Activated effector memory CD4-positive, alpha-beta T cell treated with Interleukin-2 at 50 U/mL for 16 hours (primary cell): ENCODE measurements at regions not wholly inside any gene's neighbourhood (a gene's known extent, or its start where the extent isn't known, plus 50 kb on each side); places are given as distances from the start of the nearest gene placed in this dataset.

Experiments used
- DNase-seq: peaks from one replicate; pipeline ENCODE4 v3.0.0-alpha.2; 2020

DNA sequence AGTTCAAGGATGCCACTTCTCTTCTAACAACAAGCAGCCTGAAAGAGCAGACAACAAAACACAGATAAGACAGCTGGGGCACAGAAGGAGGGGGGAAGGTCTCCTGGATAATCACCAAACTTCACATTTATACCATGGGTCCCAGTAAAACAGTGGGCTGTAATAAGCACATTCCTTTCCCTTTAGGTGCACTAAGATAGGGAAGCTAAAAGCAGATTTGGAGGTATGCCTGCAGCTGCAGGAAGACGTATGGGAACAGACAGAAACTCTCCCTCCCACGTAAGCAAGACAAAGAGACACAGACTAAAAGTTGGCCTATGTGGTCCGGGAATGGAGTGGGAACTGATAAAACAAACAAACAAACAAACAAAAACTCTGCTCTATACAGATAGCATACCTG is 612.1 kb downstream of the MRPL39 start:
- DNase-seq, result no peak

DNA sequence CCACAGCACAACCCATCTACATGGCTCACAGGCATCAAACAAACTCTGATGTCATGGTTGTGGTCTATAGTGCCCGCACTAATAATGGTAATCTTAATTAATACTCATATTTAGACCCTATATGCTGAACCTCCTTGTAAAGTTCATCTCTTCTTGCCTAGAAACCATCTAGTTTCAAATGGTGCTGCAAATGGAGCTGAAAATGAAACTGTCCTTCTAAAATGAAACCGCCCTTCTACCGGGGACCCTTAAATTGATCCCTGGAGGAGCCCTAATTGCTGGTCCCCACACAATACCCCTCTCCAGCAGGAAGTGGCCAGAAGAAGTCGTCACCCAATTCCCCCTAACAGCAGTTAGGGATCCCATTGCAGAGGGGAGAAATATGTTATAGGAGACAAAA is 612.6 kb downstream of the MRPL39 start:
- DNase-seq, result no peak

DNA sequence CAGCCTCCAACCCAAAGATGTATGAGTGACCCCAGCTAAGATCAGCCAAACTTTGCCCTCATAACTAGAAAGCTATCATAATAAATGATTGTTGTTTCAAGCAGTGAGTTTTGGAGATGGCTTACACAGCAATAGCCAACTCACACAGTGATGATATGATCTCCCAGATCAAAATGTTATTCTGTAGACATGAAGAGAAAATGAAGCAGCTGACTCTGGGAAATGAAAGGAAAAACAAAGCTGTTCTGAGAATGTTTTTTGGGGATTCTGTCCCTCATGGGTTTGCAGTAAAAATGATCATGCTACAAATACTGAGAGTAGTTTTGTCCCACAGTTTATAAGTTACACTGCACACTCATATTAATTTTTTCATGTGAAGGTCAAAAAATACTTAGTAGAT is 617.8 kb downstream of the MRPL39 start:
- no peak for DNase-seq

DNA sequence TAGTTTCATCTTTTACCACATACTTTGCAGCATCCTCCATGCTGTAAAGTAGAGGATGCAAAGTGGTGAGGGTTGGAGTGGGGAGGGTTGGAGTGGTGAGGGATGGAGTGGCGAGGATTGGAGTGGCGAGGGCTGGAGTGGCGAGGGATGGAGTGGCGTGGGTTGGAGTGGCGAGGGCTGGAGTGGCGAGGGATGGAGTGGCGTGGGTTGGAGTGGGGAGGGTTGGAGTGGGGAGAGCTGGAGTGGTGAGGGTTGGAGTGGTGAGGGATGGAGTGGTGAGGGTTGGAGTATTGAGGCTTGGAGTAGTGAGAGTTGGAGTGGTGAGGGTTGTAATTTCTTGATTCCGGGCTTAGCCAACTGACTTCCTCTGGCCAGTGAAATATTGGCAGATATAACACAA is 618.3 kb downstream of the MRPL39 start:
- DNase-seq, result no peak

DNA sequence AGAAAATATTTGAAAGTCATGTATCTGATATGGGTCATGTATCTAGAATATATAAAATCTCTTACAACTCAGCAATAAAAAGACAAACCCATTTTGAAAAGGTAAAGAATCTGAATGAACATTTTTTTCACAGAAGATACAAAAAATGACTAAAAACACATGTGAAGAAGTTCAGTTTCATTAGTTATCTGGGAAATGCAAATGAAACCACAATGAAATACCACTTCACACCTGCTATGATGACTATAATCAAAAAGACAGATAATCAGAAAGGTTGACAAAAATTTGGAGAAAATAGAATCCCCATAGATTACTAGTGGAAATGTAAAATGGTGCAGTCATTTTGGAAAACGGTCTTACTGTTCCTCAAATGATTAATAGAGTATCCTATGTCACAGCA is 631.0 kb downstream of the MRPL39 start:
- no peak for DNase-seq

DNA sequence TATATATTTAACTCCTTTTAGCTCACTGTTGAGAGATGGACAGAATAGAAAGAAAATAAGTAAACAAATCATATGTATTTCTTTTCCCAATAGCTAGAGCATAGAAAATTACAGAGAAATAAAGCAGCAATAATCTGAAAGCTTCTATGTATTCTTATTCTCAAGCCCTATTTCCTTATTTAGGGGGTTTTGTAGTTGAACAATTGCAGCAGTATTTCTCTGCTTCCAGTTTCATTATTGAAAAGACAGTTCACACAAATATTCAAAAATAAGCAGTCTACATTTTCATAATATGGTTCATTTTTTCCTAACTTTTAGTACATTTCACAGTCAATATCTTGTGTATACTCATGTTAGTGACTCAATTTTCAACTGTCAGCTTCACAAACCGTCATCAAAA is 638.2 kb downstream of the MRPL39 start:
- DNase-seq, result no peak

DNA sequence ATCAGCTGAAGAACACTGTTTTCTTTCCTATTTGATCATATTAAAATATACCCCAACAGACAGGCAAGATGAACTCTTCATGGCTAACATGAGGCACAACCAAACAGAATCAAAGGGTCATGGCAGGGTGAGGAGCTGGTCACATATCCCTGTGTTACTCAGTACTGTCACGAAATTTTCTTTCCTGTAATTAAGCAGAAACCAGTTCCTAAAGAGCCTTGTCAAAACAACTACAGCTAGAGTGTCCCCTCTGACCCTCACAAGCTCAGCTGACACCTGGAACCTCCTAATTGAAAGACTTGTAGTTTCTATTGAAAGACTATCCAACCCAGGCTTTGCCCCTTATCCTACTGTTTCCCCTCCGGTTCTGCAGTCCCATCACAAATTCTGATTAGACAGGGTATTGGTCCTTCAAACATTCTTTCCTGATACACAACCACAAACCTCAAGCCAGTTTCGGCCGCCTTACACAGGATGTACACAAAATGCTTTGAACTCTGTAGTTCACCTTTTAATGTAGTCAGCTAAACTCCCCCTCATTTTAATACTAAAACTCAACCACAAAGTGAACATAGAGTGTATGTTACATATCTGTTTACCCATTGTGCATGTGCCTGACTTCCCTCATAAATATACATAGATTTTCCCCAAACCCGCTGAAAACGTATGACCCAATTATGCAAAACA is 651.9 kb downstream of the MRPL39 start:
- DNase-seq, result no peak

DNA sequence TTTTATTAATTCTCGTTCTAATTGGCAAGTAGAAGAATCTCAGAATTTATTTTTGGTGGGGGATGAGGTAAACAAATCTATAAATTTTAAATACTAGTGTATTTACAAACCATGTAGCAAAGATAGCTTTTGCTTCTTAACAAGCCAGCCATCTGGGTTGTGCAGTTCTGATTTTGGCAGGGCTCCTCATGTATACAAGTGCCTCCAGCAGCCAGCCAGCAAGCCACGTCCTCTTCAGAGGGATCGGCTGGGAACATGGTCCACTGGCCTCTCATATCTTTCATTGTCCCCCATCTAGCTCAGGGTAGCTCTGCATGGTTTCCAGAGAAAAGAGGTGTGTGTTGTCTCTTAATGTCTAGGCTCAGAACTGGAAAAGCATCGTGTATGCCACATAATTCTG is 659.1 kb downstream of the MRPL39 start:
- no peak for DNase-seq

DNA sequence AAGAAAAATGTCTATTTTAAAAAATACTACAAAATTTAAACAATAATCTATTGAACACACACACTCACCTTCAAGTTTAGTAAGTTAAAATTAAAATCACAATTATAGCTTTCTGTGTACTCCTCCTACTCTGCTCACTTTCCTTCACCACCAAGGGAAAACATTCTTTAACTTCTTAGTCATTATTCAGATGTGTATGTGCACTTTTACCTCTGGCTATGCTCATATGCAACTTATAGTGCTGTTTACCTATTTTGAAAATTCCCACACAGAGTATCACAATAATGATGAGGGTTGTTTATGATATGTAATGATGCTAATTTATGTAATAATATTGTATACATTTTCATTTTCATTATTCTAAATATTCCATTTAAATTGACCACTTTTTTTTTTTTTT is 661.4 kb downstream of the MRPL39 start:
- DNase-seq, result no peak

DNA sequence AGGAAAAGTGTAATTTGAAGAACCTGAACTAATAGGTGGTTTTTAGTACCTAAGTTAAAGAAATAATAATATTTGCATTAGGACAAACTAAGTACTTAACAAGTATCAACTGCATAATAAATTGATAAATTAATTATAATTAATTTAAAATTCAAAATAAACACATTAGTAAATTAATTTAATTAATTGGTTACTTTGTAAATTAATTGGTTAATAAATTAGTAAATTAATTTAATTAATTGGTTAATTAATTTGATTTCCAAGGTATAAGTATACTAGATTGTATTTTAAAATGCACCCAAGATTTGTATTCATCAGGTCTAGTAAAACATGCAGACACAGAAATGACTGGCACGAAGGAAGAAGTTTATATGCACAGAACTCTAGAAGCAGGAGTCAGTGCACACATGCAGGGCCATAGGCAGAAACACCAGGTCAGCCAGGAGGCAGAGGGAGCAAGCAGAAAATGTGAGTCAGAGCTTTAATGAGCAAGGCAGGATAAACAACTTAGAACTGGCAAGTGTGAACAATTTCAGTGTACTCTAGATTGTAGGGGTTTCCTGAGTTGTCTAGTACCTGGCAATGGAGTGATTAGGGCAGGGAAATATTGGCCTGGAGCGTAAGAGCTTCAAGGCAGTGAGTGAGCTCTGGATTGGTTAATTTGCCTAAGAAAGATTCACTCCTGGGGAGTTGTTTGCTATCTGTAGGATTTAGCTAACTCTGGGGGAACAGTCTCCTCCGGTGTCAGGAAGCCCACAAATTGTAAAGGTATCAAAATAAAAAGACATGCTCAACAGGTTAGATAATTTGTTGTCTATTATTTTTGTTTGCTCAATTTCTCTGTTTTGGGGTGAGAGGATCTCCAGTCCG is 665.7 kb downstream of the MRPL39 start:
- DNase-seq, result no peak

DNA sequence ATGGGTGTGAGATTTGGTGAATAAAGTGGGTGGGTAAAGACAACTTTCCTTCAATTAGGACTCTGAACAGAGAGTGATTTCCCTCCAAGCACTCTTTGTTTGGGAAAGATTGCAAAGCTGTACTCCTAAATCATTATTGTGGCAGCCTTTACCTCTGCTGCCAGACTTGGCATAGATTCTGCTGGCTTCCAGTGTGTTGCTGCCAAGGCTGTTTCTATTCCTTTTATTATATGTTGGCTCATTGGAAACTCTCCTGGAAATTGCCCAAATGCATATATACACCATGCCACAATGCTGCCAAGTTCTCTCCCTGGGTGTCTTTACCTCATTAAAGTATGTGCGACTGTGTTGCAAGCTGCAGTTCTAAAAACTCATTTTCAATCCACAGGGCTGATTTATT is 668.0 kb downstream of the MRPL39 start:
- no peak for DNase-seq

DNA sequence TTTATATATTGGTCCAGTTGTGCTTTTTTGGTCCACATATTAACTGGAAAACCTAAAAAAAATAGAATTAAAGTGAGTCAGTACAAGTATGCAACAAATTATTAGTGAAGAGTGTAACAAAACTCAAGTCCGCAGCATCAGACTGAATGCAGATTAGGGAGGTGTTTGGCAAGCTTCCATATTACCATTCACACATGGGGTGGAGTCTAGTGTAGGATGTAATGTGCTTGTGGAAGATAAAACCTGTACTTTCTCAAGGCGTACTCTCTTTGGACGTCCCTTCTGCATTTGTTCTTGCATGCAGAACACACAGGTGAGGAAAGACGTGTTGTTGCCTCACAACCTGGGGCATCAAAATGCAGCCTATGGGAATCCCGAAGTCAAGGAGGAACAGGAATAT is 668.7 kb downstream of the MRPL39 start:
- no peak for DNase-seq

DNA sequence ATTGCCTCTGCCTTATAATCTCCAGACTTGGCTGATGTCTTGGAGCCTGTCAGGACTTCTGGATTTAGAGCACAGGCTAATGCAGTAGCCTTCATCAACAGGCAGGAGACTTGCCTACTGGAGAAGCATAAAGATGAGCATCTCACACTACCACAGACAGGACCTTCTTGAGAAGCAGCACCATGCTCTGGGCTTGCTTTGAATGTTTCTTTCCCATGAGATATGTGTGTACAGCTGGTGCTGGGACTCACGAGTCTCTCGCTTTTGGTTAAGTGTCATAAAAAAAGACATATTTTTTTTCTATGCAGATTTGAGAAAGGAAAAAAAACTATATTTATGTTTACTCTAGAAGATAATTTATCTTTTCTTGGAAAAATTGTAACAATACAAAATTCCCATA is 671.3 kb downstream of the MRPL39 start:
- DNase-seq, result no peak

DNA sequence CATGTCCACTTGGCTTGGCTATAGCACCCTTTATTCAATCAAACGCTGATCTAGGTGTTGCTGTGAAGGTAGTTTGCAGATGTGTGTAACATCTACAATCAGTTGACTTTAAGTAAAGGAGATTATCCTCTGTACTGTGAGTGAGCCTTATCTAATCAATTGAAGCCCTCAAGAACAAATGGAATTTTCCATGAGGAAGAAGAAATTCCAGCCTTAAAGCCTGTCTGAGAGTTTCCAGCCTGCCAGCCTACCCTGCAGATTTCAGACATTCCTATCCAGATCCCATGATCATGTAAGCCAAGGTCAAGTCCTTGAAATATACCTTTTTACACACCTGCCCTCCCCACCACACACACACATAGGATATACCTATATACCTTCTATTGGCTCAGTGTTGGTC is 696.7 kb downstream of the MRPL39 start:
- no peak for DNase-seq

DNA sequence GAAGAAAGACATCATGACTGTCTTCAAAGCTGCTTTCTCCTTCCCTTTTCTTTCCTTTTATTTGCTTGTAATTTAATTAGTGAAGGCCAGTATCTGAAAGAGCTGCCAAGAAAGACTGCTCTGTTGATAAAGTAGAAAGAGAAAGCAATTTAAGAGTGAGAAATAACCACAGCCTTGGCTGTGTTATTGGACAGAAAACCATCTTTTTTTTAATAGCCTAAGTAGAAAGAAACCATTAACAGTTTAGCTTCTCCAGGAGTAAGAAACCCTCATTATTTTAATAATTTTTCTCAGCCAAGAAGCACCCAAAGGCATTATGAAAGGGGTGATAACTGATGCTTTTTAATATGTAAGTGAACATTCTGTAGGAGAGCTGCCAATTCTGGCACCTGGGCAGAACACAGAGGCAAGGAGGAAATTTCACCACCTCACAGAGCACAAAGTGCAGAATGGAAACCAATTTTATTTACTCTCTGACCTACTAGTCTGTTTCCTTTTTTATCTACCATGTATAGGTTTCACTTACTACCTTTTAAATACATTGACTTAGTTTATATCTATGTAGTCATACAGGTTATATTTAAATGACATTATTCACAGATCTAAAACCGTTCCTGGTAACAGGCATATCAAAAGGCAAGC is 703.2 kb downstream of the MRPL39 start:
- no peak for DNase-seq

DNA sequence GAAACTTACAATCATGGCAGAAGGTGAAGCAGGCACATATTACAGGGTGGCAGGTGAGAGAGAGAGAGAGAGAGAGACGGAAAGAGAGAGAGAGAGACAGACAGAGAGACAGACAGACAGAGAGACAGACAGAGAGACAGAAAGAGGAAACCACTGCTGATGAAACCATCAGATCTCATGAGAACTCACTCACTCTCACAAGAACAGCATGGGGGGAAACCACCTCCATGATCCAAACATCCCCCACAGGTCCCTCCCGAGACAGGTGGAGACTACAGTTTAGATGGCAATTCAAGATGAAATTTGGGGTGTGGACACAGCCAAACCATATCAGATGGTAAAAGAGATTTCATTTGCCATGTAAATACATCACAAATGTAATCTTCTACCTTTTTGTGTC is 708.1 kb downstream of the MRPL39 start:
- no peak for DNase-seq

DNA sequence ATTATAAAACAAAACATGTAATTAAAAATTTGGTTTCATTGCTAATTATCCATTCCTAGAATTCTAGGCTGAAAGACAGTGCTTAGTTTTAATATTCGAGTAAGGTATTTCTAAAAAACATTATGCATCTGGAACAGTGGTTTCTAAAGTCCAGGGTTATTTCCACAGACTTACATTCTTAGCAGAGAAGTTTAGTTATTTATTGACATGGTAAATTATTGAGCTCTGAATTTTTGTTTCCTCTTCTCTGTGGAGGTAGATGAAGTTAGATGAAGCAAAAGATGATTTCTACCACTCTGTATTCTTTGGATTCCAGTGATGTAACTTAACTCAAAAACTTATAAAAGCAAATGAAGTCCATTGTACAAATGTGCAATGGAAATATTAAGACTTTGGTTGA is 709.4 kb downstream of the MRPL39 start:
- DNase-seq, result no peak

DNA sequence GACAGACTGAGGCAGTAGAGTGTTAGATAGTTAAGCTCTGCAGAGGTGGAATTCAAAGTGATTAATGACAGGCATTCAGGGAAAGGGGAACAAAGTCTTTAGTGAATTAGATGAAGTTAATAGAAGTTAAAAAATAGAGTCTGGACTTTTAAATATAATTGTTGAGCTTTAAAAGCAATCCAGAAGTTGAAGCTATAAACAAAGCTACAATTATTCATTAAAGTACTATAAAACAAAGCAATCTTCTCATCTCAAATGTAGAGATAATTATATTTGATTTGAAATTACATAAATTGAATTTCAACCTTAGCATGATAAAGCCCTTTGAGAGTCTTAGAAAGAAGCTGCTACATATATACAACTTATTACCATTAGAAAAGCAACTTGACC is 710.6 kb downstream of the MRPL39 start:
- no peak for DNase-seq

DNA sequence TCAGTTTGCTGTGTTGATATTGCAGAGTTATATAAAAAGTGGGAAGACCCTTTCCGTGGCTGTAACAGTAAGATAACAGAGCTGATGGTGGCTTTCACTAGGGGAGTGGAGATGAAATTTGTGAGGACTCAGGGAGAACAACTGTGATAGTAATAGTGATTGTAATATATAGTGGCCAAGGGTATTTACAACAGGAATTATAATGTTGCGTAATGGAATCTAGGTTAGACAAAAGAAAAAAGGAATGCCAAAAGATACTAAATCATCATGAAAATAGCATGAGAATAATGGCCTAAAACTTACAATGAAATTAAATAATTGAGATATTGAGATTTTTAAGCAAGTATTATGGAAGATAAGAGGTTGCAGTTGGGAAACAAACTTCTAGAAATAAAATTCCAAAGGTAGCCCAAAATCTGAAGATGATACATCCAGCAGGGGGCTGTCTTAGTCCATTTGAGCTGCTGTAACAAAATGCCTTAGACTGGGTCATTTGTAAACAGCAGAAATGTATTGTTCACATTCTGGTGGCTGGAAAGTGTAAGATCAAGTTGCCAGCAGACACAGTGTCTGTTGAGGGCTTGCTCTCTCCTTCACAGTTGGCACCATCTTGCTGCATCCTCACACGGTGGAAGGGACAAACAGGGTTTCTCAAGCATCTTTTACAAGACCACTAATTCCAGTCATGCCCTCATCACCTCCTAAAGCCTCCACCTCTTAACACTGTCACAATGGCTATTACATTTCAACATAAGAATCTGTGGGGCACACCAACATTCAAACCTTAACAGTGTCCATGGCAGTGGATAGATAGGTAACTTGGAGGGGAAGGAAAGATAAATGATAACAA is 711.2 kb downstream of the MRPL39 start:
- DNase-seq, result no peak

DNA sequence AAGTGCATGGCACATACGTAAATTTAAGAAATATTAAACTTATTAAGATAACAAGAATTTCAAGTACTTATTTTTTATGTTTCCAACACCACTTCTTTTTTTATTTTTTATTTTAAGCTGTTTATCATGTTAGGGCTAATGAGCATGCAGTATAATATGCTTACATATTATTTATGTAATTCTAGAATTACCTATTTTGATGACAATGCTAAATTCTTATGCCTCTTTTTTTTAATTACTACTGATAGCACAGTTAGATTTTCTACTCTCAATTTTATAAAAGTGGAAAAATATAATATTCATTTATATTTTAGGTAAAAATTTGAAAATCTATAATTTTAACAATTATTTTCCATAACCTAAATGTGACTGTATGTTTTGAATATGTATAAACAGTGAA is 713.0 kb downstream of the MRPL39 start:
- no peak for DNase-seq

DNA sequence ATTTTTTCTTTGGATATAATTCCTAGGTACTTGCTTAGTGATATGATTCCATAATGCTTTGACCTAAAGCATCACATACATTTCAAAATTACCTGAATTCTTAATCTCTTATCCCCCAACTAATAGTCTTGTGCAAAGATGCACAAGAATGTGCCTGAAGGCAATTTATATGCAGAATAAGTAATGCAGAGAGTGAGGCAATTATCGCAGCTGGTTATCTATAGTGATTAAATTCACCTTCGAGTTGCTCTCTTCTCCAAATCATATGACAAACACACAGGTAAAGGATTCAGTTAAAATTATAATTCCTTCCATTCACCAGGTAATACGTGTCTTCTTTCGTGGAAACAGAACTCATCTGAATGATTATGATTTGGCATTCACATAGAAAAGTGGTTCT is 717.3 kb downstream of the MRPL39 start:
- DNase-seq, result no peak

DNA sequence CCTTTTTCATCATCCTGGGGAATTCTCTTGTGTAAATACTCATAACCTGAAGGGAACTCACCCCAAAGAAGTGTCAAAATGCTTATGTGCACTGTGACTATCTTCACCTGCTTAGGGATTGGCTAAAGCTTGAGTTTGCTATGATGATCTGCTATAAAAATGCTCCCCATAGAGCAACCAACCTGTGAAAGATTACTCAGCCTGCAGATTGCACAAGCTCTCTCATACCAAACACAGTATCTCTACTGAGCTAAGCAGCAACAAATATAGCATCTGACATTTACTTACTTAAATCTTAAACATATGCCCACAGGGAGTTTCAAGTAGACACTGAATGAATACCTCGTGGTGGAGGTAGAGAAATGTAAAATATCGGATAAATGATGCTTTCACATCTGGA is 725.8 kb downstream of the MRPL39 start:
- DNase-seq, result no peak

DNA sequence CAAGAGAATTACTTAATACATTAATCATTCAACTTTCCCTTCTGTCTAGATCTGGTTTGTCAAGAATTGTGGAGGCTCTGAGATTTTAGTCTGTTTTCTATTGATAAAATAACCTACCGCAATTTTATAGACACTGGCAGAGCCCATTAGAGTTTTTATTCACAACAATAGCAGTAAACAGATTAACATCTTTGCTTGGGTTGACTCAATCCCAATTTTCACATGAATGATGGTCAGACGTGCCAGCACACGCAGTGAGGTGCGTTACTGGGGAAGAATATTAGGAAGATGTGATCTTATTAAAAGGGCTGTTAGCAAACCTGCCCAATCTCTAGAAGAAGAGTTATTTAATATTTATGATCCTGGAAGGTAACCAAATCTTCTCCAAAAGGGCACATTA is 736.6 kb downstream of the MRPL39 start:
- DNase-seq, result no peak
